ENCODE measurements at regions not wholly inside any gene's neighbourhood (a gene's known extent, or its start where the extent isn't known, plus 50 kb on each side); places are given as distances from the start of the nearest gene placed in this dataset.

- TF ChIP-seq POLR2A (IDR thresholded peaks at IDR 0.05) (no peak), CTCF (IDR thresholded peaks at IDR 0.05) (no peak), EP300 (IDR thresholded peaks at IDR 0.05) (no peak)
Measured at GRCh38 chr12:17016116-17016864, 410.3 kb upstream of the LMO3 start.
